Small intestine (tissue), 7 donors: ENCODE measurements at regions not wholly inside any gene's neighbourhood (a gene's known extent, or its start where the extent isn't known, plus 50 kb on each side); places are given as distances from the start of the nearest gene placed in this dataset.

Source experiments
- DNase-seq, 2 donors: peaks; one replicate each; pipeline versions ENCODE4 v3.0.0 to v3.0.0-alpha.2; 2013
- FAIRE-seq: peaks from 2 replicates; lab custom pipeline; 2012; peaks lifted over from hg19 to GRCh38; lab: Jason Lieb, UNC
- H3K27ac ChIP-seq, 3 donors: one replicate each; pipeline ENCODE4 v1.5.1; 2013; ENCODE audit warnings: low read length in 2 of 3, mild to moderate bottlenecking in 2 of 3, control low read depth in 1 of 3, inconsistent platforms in 1 of 3, low read depth in 1 of 3, moderate library complexity in 1 of 3
- H3K27me3 ChIP-seq, 3 donors: one replicate each; pipeline ENCODE4 v1.6.1; 2013; ENCODE audit warnings: low read length in 3 of 3, inconsistent platforms in 1 of 3; ENCODE audit not compliant: control insufficient read depth in 3 of 3, insufficient read depth in 3 of 3
- H3K36me3 ChIP-seq, 3 donors: one replicate each; pipeline ENCODE4 v1.6.1; 2013; ENCODE audit warnings: low read length in 3 of 3, inconsistent platforms in 1 of 3, low read depth in 1 of 3, mild to moderate bottlenecking in 1 of 3, moderate library complexity in 1 of 3; ENCODE audit not compliant: control insufficient read depth in 3 of 3, insufficient read depth in 2 of 3
- H3K4me1 ChIP-seq, 3 donors: one replicate each; pipeline ENCODE4 v1.6.1; 2013; ENCODE audit warnings: low read length in 2 of 3, inconsistent platforms in 1 of 3, low read depth in 1 of 3, mild to moderate bottlenecking in 1 of 3, moderate library complexity in 1 of 3; ENCODE audit not compliant: control insufficient read depth in 3 of 3, insufficient read depth in 2 of 3
- H3K4me3 ChIP-seq, 3 donors: one replicate each; pipeline ENCODE4 v1.5.1; 2013; ENCODE audit warnings: low read length in 3 of 3, control low read depth in 1 of 3, inconsistent platforms in 1 of 3, low read depth in 1 of 3, mild to moderate bottlenecking in 1 of 3, moderate library complexity in 1 of 3
- H3K9me3 ChIP-seq, 2 donors: one replicate each; pipeline ENCODE4 v1.6.1; 2013; ENCODE audit warnings: low read depth in 1 of 2, low read length in 1 of 2; ENCODE audit not compliant: control insufficient read depth in 2 of 2, insufficient read depth in 1 of 2
- WGBS, 3 donors: extraction: QIAGEN DNeasy Blood & Tissue Kit; methylation state at CpG; one replicate each; pipeline ENCODE4 v1.1.7; 2013; 5-methylcytosine and 5-hydroxymethylcytosine counted together
- donor health status: healthy with polysubstance abuse.
- donor health status: control.
- donor health status: control.
- donor health status: Bipolar disorder and iron deficiency.
- donor health status: healthy.

- Histone ChIP-seq H3K27ac (peak overlapping the region in 2 of 3 donors; percentile 70 to 82), H3K9me3 (peaks cover 0 to 8% of the 10 kb centered on the region in 2 donors), H3K36me3 (no peaks in the 10 kb centered on the region), H3K27me3 (peaks cover 0 to 29% (median 0%) of the 10 kb centered on the region in 3 donors), H3K4me3 (no peak overlapping the region), H3K4me1 (peaks cover 0 to 4% (median 0%) of the 10 kb centered on the region in 3 donors)
- FAIRE-seq (no peak), DNase-seq (no peak)
- 64 to 69% (median 65%) methylated on average over 7 of the region's 7 CpGs for WGBS, 3 donors
These were observed 61.6 kb upstream of the RUNX3 start for GRCh38 chr1:24991697-24992096.

GRCh38 chr1:24990779-24991641 lies 60.9 kb upstream of the RUNX3 start:
- Histone ChIP-seq H3K27ac (peak overlapping the region in 2 of 3 donors; percentile 54 to 82), H3K4me3 (no peak overlapping the region), H3K27me3 (peaks cover 0 to 29% (median 0%) of the 10 kb centered on the region in 3 donors), H3K4me1 (peaks cover 0 to 4% (median 0%) of the 10 kb centered on the region in 3 donors), H3K36me3 (no peaks in the 10 kb centered on the region), H3K9me3 (peaks cover 0 to 8% of the 10 kb centered on the region in 2 donors)
- FAIRE-seq (no peak), DNase-seq (no peak)
- 70 to 77% (median 74%) methylated on average over 9 of the region's 9 CpGs for WGBS, 3 donors

GRCh38 chr1:24990136-24990535 lies 60.1 kb upstream of the RUNX3 start:
- no peak for DNase-seq
- peaks cover 0 to 29% (median 0%) of the 10 kb centered on the region in 3 donors for H3K27me3 ChIP-seq
- H3K4me1 ChIP-seq = peaks cover 0 to 4% (median 0%) of the 10 kb centered on the region in 3 donors
- H3K27ac ChIP-seq = no peak overlapping the region
- H3K4me3 ChIP-seq = no peak overlapping the region
- peaks cover 0 to 8% of the 10 kb centered on the region in 2 donors for H3K9me3 ChIP-seq
- no peak for FAIRE-seq
- WGBS, 3 donors = 61 to 77% (median 63%) methylated on average over 13 of the region's 13 CpGs
- no peaks in the 10 kb centered on the region for H3K36me3 ChIP-seq

- DNase-seq (no peak), FAIRE-seq (no peak)
- no peak overlapping the region for H3K4me3 ChIP-seq
- no peak overlapping the region for H3K27ac ChIP-seq
- 50 to 92% (median 86%) methylated on average over 1 to 2 of the region's 2 CpGs for WGBS, 3 donors
- peaks cover 0 to 29% (median 0%) of the 10 kb centered on the region in 3 donors for H3K27me3 ChIP-seq
- H3K4me1 ChIP-seq = peaks cover 0 to 3% (median 0%) of the 10 kb centered on the region in 3 donors
- H3K36me3 ChIP-seq = no peaks in the 10 kb centered on the region
- H3K9me3 ChIP-seq = peaks cover 0 to 8% of the 10 kb centered on the region in 2 donors
These were observed 59.0 kb upstream of the RUNX3 start for GRCh38 chr1:24989082-24989481.

- Histone ChIP-seq H3K36me3 (no peaks in the 10 kb centered on the region), H3K27me3 (peaks cover 0 to 29% (median 0%) of the 10 kb centered on the region in 3 donors), H3K4me3 (no peak overlapping the region), H3K27ac (no peak overlapping the region), H3K4me1 (no peaks in the 10 kb centered on the region), H3K9me3 (peaks cover 0 to 8% of the 10 kb centered on the region in 2 donors)
- WGBS, 3 donors = 85 to 90% (median 85%) methylated on average over 6 of the region's 6 CpGs
- DNase-seq = no peak
- no peak for FAIRE-seq
These were observed 58.5 kb upstream of the RUNX3 start for GRCh38 chr1:24988558-24988912.

- Histone ChIP-seq H3K36me3 (no peaks in the 10 kb centered on the region), H3K27me3 (peaks cover 0 to 29% (median 0%) of the 10 kb centered on the region in 3 donors), H3K27ac (no peak overlapping the region), H3K4me1 (no peaks in the 10 kb centered on the region), H3K4me3 (no peak overlapping the region), H3K9me3 (peaks cover 0 to 8% of the 10 kb centered on the region in 2 donors)
- FAIRE-seq (no peak), DNase-seq (no peak)
- 62 to 74% (median 70%) methylated on average over 5 of the region's 5 CpGs for WGBS, 3 donors
These were observed 57.9 kb upstream of the RUNX3 start for GRCh38 chr1:24987875-24988557.

GRCh38 chr1:24987424-24987823 lies 57.3 kb upstream of the RUNX3 start:
- 94 to 96% (median 95%) methylated on average over 11 of the region's 11 CpGs for WGBS, 3 donors
- no peak overlapping the region for H3K4me3 ChIP-seq
- FAIRE-seq (no peak), DNase-seq (no peak)
- H3K4me1 ChIP-seq = no peaks in the 10 kb centered on the region
- peaks cover 0 to 8% of the 10 kb centered on the region in 2 donors for H3K9me3 ChIP-seq
- no peaks in the 10 kb centered on the region for H3K36me3 ChIP-seq
- H3K27me3 ChIP-seq = peaks cover 0 to 28% (median 0%) of the 10 kb centered on the region in 3 donors
- no peak overlapping the region for H3K27ac ChIP-seq

- 55 to 61% (median 59%) methylated on average over 2 of the region's 2 CpGs for WGBS, 3 donors
- H3K4me3 ChIP-seq = no peak overlapping the region
- no peaks in the 10 kb centered on the region for H3K4me1 ChIP-seq
- no peak overlapping the region for H3K27ac ChIP-seq
- DNase-seq (no peak), FAIRE-seq (no peak)
- peaks cover 0 to 20% (median 0%) of the 10 kb centered on the region in 3 donors for H3K27me3 ChIP-seq
- H3K36me3 ChIP-seq = no peaks in the 10 kb centered on the region
- no peaks in the 10 kb centered on the region for H3K9me3 ChIP-seq
These were observed 56.4 kb upstream of the RUNX3 start for GRCh38 chr1:24986372-24986965.
